PC-3 (cell line): ENCODE measurements at regions not wholly inside any gene's neighbourhood (a gene's known extent, or its start where the extent isn't known, plus 50 kb on each side); places are given as distances from the start of the nearest gene placed in this dataset.

Experiments used
- ATAC-seq: fragments of 200-7000 bp; cut with Tn5 transposase; 2 replicates; pipeline ENCODE4 v1.9.1; 2020; ENCODE audit warnings: mild to moderate bottlenecking, moderate library complexity
- BruUV-seq: library from RNA; stranded (reverse); fragments of 400-500 nt; replicated peaks from 2 replicates; lab custom pipeline; 2021; lab: Mats Ljungman, UMichigan
- CTCF ChIA-PET: fragments of 300-600 bp; sonication (Branson Sonifier 250); formaldehyde crosslinking; loops from one replicate; lab custom pipeline; 2022; ENCODE audit warnings: antibody characterized with exemption; lab: Charles Lee
- POLR2A ChIA-PET: fragments of 300-600 bp; sonication (Branson Sonifier 250); formaldehyde crosslinking; loops from one replicate; lab custom pipeline; 2022; ENCODE audit warnings: antibody characterized with exemption; ENCODE audit not compliant: unreplicated experiment; lab: Charles Lee
- DNase-seq: peaks from one replicate; pipeline ENCODE4 v3.0.0-alpha.2; 2015
- H2AFZ ChIP-seq: fragments of 300-600 bp; sonication (generic); 2 replicates; pipeline ENCODE4 v1.6.0; 2016; ENCODE audit warnings: antibody characterized with exemption, low read length
- H3F3A ChIP-seq: fragments of 300-600 bp; sonication (generic); one replicate; pipeline ENCODE4 v1.6.0; 2017; ENCODE audit warnings: antibody characterized with exemption, low read length, control low read depth, mild to moderate bottlenecking; ENCODE audit not compliant: unreplicated experiment
- H3K27ac ChIP-seq: fragments of 300-600 bp; sonication (generic); 2 replicates; pipeline ENCODE4 v1.5.1; 2016; ENCODE audit warnings: mild to moderate bottlenecking, low read length
- H3K27me3 ChIP-seq: fragments of 300-600 bp; sonication (generic); 2 replicates; pipeline ENCODE4 v1.6.1; 2016; ENCODE audit warnings: low read length, mixed read lengths
- H3K36me3 ChIP-seq: fragments of 300-600 bp; sonication (generic); 2 replicates; pipeline ENCODE4 v1.6.1; 2016; ENCODE audit warnings: low read depth, mixed run types, low read length, mixed read lengths
- H3K4me1 ChIP-seq: fragments of 300-600 bp; sonication (generic); 2 replicates; pipeline ENCODE4 v1.5.1; 2016; ENCODE audit warnings: low read length; ENCODE audit not compliant: insufficient read depth
- H3K4me2 ChIP-seq: fragments of 300-600 bp; sonication (generic); 2 replicates; pipeline ENCODE4 v1.6.0; 2016; ENCODE audit warnings: low read length
- H3K4me3 ChIP-seq: fragments of 300-600 bp; sonication (generic); 2 replicates; pipeline ENCODE4 v1.5.1; 2016; ENCODE audit warnings: mild to moderate bottlenecking, low read length, mixed read lengths
- H3K79me2 ChIP-seq: fragments of 300-600 bp; sonication (generic); 2 replicates; pipeline ENCODE4 v1.6.1; 2017; ENCODE audit warnings: low read length, mixed read lengths
- H3K9ac ChIP-seq: fragments of 300-600 bp; sonication (generic); 2 replicates; pipeline ENCODE4 v1.6.0; 2016; ENCODE audit warnings: mild to moderate bottlenecking, low read length
- H3K9me2 ChIP-seq: fragments of 300-600 bp; sonication (generic); replicated peaks from 2 replicates; pipeline ENCODE4 v1.6.1; 2016; ENCODE audit warnings: mixed run types, low read length, mixed read lengths
- H3K9me3 ChIP-seq: fragments of 300-600 bp; sonication (generic); 2 replicates; pipeline ENCODE4 v1.6.1; 2016; ENCODE audit warnings: low read length, mixed read lengths
- H4K20me1 ChIP-seq: fragments of 300-600 bp; sonication (generic); 2 replicates; pipeline ENCODE4 v1.6.1; 2016; ENCODE audit warnings: low read length, mixed read lengths
- EZH2 ChIP-seq: fragments of 300-600 bp; sonication (generic); IDR thresholded peaks from one replicate; pipeline ENCODE4 v1.6.1; 2017; ENCODE audit warnings: antibody characterized with exemption, mild to moderate bottlenecking, low read length; ENCODE audit not compliant: unreplicated experiment
- EZH2phosphoT487 ChIP-seq: fragments of 300-600 bp; sonication (generic); IDR thresholded peaks from 2 replicates; pipeline ENCODE4 v1.6.1; 2018; ENCODE audit warnings: mild to moderate bottlenecking, antibody characterized with exemption, low read length, borderline replicate concordance
- intact Hi-C: fragments of 100-400 bp; cut with micrococcal nuclease; formaldehyde crosslinking; loops from 2 replicates; pipeline ENCODE4 v1.9.0; 2023
- TF ChIP-seq, protein P1 (sequence below): fragments of 300-600 bp; sonication (generic); conservative IDR thresholded peaks from 2 replicates; pipeline ENCODE4 v1.5.1; 2017; ENCODE audit warnings: antibody characterized with exemption, low read depth, mild to moderate bottlenecking, low read length

DNA sequence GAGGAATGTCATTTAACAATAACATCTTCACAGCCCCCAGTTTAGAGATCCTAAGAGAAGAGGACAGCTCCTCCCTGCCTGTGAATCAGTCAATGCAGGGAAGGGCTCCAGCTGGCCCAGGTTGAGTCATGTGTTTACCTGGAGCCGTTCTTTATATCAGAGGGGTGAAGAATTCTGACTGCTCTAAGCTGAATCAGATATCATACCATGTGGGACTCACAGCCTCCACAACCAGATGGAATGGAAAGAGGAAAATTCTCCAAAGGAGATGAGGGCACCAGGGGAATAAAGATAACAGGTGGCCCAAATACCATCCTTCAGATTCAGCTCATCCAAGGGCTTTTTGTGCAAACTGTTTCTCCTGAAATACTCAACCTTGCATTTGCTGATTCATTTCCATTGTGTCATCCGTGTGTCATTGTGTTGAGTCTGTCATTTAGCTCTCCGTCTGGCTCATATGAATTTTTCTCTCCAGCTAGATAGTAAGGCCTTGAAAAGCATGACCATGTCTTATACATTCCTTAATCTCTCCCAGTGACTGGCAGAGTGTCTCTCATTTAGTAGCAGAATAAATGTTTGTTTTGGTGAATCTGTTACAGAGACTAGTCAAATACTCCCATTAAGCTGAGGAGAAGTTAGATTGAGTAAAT lies 217.9 kb downstream of the RFC3 start:
- intact Hi-C loops, result loop anchor here (1.0 kb wide), 1 partner anchor 8 kb away; no protein-coding TSS in a partner anchor
- Histone ChIP-seq H3K4me3 (peak overlapping the region; percentile 36; the same call in 1 of the 2 replicates), H3K9me3 (no peaks in the 10 kb centered on the region), H3K9me2 (no peaks in the 10 kb centered on the region), H3K4me1 (peaks cover 41% of the 10 kb centered on the region), H3K27ac (peak overlapping the region; percentile 94), H4K20me1 (no peaks in the 10 kb centered on the region), H3K79me2 (no peaks in the 10 kb centered on the region), H3K27me3 (no peaks in the 10 kb centered on the region), H3K9ac (peak overlapping the region; percentile 35), H2AFZ (no peak overlapping the region), H3K36me3 (no peaks in the 10 kb centered on the region), H3K4me2 (peak overlapping the region; percentile 69), H3F3A (no peaks in the 10 kb centered on the region)
- no TSS peak for BruUV-seq
- peak; percentile 89 for ATAC-seq
- ChIA-PET CTCF (interaction anchor here (0.6 kb wide), 1 partner anchor 621 kb away, joined by 6 read pairs; no protein-coding TSS in a partner anchor), POLR2A (interaction anchor here (0.5 kb wide), 2 partner anchors 10 to 63 kb away, joined by 3 to 4 read pairs; no protein-coding TSS in a partner anchor)
- TF ChIP-seq, protein P1, sequence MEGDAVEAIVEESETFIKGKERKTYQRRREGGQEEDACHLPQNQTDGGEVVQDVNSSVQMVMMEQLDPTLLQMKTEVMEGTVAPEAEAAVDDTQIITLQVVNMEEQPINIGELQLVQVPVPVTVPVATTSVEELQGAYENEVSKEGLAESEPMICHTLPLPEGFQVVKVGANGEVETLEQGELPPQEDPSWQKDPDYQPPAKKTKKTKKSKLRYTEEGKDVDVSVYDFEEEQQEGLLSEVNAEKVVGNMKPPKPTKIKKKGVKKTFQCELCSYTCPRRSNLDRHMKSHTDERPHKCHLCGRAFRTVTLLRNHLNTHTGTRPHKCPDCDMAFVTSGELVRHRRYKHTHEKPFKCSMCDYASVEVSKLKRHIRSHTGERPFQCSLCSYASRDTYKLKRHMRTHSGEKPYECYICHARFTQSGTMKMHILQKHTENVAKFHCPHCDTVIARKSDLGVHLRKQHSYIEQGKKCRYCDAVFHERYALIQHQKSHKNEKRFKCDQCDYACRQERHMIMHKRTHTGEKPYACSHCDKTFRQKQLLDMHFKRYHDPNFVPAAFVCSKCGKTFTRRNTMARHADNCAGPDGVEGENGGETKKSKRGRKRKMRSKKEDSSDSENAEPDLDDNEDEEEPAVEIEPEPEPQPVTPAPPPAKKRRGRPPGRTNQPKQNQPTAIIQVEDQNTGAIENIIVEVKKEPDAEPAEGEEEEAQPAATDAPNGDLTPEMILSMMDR, result no peak
- no peak for TF ChIP-seq EZH2
- peak; percentile 85 for DNase-seq

DNA sequence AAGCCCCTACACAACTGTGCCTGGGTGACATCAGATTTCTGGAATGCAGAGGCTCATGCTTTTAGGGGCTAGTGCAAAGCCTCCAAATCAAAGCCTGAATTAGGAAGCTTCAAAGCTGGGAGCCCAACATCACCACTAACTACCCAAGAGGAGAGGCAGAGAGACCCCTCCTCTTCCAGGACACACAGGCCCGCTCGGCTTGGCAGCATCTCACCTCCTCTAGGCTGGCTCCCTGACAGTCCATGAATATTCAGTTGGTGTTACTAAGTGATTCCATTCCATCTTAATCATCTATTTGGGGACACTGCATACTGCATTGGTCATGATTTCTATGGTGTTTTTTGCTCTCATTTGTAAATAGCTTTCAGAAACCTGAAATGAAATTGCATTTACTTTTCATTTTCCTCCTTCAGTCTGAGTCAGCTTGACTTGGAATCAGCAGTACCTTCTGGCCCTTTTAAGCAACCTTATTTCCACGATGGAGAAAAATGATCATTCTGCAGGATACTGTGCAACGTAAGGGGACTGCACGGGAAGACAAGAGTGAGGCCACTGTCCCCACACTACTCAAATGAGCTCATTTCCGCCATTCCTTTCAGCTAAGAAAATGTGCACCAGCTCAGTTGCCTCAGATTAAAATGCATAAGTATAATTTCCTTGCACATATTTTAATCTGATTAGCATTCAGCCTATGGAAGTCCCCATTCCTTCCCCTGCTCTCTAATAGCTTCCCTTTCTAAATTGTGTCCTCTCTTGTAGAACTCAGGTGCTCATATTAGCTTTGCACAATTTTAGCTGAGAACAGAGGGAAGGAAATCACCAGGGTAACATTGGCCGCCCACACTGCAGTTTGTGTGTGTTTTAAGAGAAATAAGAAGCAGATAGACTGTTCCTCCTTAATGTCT lies 219.9 kb downstream of the RFC3 start:
- DNase-seq (peak; percentile 51), ATAC-seq (peak; percentile 16)
- peak overlapping the region; percentile 69 for H3K4me2 ChIP-seq
- POLR2A ChIA-PET, result interaction anchor here (0.6 kb wide), 1 partner anchor 1877 kb away, joined by 10 read pairs; no protein-coding TSS in a partner anchor
- peak overlapping the region; percentile 29; the same call in 1 of the 2 replicates for H2AFZ ChIP-seq
- CTCF ChIA-PET, result no interaction called here
- TF ChIP-seq EZH2, result no peak
- TF ChIP-seq, protein P1, result no peak
- no peak for TF ChIP-seq EZH2phosphoT487
- no peaks in the 10 kb centered on the region for H3K27me3 ChIP-seq
- H3K9me3 ChIP-seq, result no peaks in the 10 kb centered on the region
- H3K9me2 ChIP-seq, result no peaks in the 10 kb centered on the region
- no TSS peak for BruUV-seq
- peaks cover 38% of the 10 kb centered on the region for H3K4me1 ChIP-seq
- H3K9ac ChIP-seq, result no peak overlapping the region
- peak overlapping the region; percentile 94 for H3K27ac ChIP-seq
- no peaks in the 10 kb centered on the region for H3F3A ChIP-seq
- H4K20me1 ChIP-seq, result no peaks in the 10 kb centered on the region
- intact Hi-C loops, result no loop called here
- no peaks in the 10 kb centered on the region for H3K79me2 ChIP-seq
- no peak overlapping the region for H3K4me3 ChIP-seq
- H3K36me3 ChIP-seq, result no peaks in the 10 kb centered on the region
